ENCODE measurements at regions not wholly inside any gene's neighbourhood (a gene's known extent, or its start where the extent isn't known, plus 50 kb on each side); places are given as distances from the start of the nearest gene placed in this dataset.

GRCh38 chr15:66848686-66849392 is 146.8 kb downstream of the SMAD6 start:
- peak; percentile 37 for DNase-seq

DNA sequence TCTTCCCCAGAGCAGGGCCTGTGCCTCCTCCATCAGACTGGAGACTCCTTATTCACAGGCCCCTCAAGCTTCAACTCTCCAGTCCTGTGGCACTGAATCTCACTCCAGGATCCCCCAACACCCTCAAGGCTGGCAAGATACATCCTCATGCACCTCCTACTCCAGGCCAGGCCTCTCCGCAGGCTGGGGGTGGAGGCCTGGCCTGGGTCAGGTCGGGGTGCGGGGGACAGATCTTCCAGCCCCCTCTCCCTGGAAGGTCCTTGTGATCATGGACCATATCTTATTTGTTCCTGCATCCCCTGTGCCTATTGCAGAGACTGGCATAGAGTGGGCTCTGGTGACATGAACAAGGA is 147.3 kb downstream of the SMAD6 start:
- peak; percentile 28 for DNase-seq

DNA sequence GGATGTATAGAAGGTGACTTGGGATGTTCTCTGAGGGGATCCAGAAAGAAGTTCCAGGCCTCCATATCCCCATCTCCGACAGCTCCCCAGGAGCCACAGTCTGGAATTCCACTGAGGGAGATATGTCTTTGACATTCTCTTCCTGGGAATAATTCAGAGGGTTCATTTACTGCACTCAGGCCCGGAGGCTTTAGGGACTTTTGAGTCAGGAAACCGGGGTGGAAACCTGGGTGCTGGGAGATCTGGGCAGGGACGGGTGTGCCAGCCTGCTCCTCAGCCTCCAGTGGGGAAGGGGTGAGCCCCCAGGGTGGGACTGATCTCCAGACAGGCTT is 147.7 kb downstream of the SMAD6 start:
- DNase-seq = no peak

DNA sequence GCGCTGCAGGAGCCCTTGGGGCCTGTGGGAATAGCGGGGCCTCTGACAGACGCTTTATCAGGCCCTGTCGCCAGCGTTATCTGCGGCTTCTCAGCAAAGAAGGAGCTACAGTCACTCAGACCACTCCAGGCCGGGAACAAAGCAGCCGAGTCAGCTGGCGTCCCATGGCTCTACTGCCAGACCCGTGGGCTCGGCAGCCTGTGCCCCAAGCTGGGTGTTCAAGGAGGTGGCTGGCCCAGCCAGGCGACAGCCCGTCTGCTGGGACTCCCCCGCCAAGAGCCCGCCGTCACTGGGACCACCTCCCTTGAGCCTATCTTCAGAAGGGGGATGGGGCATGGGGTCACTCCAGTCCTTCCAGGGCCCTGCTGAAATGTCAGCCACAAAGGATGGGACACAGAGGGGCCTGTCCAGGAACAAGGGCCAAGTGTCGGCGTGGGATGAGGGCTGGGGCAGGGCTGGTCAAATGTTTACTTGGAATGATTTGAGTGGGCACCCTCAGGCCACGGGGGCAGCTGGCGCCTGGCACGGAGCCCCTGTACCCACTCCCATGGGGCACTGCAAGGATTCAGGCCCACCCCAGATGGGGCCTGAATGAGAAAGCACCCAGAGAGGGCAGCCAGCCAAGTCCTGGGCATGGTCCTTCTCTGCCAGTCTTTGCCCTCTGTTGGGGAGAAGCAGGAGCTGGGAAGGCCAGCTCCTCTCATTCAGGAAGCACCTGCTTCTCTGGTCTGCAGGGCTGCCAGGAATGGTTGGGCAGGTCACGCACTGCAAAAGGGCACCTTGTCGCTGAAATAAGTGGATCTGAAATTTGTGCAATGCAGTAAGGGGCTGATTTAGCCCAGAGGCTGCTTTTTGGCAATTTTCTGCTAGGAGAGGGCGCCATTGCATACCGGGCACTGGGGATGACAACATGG is 148.3 kb downstream of the SMAD6 start:
- peak; percentile 39 for DNase-seq

DNA sequence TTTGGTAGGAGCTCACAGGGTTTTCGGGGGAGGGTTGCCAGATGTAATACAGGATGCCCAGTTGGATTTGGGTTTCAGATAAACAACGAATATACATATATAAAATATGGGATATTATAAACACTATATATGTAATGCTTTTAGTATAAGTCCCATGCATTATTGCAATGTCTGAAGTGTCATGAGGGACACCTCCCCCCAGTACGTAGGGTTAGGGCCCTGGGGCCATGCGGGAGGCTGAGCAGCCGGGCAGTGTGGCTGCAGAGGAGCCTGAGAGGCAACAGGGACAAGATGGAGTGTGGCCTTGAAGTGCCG is 148.9 kb downstream of the SMAD6 start:
- DNase-seq = no peak

- peak; percentile 91 for DNase-seq
Observed at GRCh38 chr15:66851311-66852063, 149.5 kb downstream of the SMAD6 start.

- peak; percentile 52 for DNase-seq
Observed at GRCh38 chr15:66852064-66852905, 150.2 kb downstream of the SMAD6 start.

DNA sequence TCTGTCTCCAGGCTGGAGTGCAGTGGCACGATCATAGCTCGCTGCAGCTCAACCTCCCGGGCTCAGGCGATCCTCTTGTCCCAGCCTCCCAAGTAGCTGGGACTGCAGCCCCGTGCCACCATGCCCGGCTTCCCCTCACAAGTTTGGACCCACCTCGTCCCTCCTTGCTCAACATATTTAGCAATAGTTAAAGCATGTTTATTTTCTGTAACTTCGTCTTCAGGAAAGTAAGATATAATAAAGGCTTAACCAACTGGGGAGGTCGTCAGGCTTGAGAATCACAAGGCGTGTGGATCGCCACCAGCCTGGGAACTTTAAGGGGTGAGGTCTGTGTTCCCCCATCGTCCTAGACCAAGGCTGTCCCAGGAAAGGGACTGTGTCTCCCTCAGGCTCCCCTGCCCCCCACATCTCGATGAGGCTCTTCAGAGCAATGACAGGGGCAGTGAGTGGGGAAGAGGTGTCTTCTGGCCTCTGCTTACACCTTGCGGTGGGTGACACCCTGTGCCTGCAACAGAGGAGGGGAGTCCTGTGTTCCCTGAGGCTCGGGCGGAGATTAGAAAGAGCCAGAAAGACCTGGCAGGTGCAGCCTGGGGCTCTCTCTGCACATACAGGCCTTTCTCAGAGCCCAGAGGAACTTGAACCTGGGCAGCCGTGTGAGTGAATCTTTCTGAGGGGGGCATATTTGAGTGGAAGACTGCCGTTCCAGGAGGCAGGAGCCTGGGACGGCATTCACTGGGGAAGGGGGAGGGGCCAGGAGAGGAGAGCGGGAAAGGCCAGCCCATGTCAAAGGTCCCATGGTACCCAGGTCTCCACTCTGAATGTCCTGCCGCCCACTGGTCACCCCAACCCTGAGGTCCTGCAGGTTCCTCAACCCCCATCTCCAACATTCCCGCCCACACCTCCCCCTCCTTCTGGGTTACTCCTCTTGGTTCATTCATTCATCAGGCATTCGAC is 152.3 kb downstream of the SMAD6 start:
- DNase-seq = peak; percentile 37

- no peak for DNase-seq
Observed at GRCh38 chr15:66855041-66855440, 153.0 kb downstream of the SMAD6 start.

GRCh38 chr15:66857694-66858093 is 155.7 kb downstream of the SMAD6 start:
- no peak for DNase-seq

DNA sequence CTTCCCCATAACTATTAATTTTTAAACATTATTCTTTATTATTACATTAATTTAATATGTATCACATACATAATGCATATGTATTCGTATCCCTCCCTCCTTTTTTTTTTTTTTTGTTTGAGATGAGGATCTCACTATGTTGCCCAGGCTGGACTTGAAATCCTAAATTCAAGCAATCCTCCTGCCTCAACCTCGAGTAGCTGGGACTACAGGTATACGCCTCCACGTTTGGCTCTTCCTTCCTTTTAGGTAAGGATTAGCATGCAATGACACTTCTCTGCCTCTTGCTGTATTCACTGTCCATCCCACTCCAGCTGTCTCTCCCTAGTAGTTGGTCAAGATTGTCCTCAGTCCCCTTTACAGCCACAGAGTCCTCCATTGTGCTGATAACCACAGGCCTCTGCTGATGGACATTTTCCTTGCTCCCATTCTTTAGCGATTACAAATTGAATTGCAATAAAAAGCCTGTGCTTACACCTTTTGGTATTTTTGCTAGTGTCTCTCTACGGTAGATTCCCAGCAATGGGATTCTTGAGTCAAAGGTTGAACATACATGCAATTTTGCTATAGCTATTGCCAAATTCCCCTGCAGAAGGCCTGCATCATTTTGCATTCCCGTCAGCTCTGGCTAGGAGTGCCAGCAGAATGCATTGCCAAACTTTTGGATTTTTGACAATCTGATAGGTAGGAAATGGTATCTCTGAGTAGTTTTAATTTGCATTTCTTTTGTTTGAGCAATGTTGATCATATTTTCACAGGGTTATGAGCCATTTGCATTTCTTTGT is 156.6 kb downstream of the SMAD6 start:
- peak; percentile 0 for DNase-seq

DNA sequence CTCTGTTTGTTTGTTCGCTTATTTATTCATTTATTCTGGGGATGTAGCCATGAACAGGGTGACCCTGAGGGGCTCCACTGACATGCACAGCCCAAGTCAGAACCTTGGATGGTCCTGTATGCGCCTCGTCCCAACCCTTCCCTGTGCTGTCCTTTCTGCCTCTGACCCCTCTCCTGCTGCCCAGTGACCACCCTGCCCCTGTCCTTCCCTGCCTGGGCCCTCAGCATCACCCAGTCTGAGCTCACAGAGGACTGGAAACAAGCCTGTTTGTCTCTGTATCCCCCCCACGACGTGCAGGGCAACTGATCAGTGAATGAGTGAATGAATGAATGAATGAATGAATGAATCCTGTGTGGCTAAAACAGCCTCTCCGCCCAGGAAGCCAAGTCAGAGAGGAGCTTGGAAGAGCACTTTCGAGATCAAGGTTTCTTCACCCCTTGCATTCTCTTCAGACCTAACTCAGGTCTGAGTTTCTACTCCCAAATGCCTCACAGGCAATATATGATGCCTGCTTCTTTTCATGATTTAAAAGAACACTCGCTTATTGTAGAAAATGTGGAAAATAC is 157.7 kb downstream of the SMAD6 start:
- peak; percentile 7 for DNase-seq

GRCh38 chr15:66860844-66861243 is 158.8 kb downstream of the SMAD6 start:
- DNase-seq = peak; percentile 2

DNA sequence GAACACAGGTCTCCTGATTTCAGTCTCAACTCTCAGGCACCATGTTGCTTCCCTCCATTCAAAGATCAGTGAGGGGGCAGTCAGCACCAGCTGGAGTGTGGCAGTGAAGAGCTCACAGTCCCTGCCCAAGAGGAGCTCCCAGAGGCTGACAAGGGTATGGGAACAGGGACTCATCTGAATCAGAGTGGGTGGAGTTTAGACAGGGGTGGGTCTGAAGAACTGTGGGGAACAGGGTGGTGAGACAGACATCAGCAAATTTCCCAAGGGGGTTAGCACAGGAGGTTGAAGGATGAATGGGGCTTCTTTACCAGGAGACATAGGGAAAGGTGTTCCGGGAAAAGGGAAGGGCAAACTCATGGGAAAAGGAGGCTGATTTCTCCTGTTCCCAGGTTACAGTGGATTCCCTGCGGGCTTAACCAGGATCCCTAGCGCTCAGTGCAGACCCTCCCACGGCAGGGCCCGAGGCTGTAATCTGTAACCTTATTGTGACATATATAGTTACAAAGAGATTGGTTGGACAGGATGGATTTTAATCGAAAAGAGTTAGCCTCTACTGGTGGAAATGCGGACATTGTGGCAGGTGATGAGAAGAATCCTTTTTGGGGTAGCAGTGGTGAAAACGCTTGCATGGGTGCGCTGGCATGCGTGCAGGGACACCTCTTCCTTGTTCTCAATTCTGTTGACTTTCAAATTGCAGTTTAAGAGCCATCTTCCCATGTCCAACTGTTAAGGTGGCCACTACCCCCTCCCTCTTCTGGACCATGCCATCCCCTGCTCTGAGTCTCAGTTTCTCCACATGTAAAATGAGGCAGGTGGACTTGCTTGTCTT is 160.3 kb downstream of the SMAD6 start:
- peak; percentile 45 for DNase-seq

DNA sequence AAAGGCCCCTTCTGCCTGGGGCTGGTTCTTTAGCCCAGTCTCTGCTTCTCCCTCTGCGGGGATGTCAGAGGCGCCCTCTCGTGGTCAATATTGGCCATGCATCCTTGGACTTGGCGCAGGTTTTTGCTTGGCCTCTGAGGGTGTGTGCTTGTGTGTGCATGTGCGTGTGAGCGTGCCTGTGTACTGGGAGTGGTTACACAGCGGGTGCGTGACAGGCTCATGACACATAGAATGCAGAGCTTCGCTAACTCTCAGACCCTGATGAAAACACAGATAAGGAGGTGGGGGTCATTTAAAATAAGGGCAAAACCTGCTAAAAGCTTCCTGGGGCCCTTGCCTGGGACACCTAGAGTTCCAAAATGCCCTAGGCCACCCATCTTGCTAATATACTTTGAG is 160.9 kb downstream of the SMAD6 start:
- peak; percentile 92 for DNase-seq

- DNase-seq = peak; percentile 41
Observed at GRCh38 chr15:66863390-66864085, 161.5 kb downstream of the SMAD6 start.

- DNase-seq = peak; percentile 15
Observed at GRCh38 chr15:66864086-66864830, 162.2 kb downstream of the SMAD6 start.

DNA sequence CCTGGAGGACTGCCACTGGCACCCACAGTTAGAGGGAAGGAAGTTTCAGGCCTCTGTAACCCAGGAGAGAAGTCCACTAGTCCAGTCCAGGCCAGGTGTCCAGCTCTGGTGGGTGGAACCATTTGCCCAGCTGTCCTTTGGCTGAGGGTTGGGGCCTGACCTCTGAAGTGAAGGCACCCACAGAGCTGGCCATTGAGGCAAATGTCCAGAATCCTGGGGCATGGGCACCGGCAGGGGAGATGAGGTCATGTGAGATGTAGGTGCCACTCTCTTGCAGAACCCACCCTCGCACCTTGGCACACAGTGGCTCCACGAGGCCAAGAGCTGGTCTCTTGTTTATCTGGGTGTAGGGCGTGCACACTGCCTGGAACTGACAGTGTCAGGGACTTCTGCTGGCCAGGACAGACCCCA is 162.8 kb downstream of the SMAD6 start:
- DNase-seq = peak; percentile 36

All from activated CD8-positive, alpha-beta memory T cell treated with anti-CD3 and anti-CD28 coated beads, Interleukin-2, amount 50 U/mL, for 48 hours (primary cell).